Activated B cell treated with CpG ODN at 0.5 μM for 24 hours (primary cell): ENCODE measurements at regions not wholly inside any gene's neighbourhood (a gene's known extent, or its start where the extent isn't known, plus 50 kb on each side); places are given as distances from the start of the nearest gene placed in this dataset.

Source experiments
- ATAC-seq: fragments of 200-7000 bp; cut with Tn5 transposase; one replicate; pipeline ENCODE4 v1.10.0; 2021; ENCODE audit warnings: low read depth, mild to moderate bottlenecking, moderate library complexity
- CTCF ChIA-PET: fragments of 350-600 bp; sonication (Branson Sonifier 250); formaldehyde crosslinking; loops from one replicate; lab custom pipeline; 2021; ENCODE audit warnings: antibody characterized with exemption; lab: Charles Lee
- POLR2A ChIA-PET: fragments of 350-600 bp; sonication (Branson Sonifier 250); formaldehyde crosslinking; loops from one replicate; lab custom pipeline; 2021; ENCODE audit warnings: antibody characterized with exemption; lab: Charles Lee
- DNase-seq: peaks from one replicate; pipeline ENCODE4 v3.0.0; 2022
- H3K27ac Mint-ChIP-seq: one replicate; pipeline ENCODE4 v1.8.0; 2020; ENCODE audit warnings: mixed read lengths
- H3K27me3 Mint-ChIP-seq: one replicate; pipeline ENCODE4 v1.8.0; 2021; ENCODE audit warnings: mixed read lengths
- H3K36me3 Mint-ChIP-seq: one replicate; pipeline ENCODE4 v1.8.0; 2021; ENCODE audit warnings: low read depth, mixed read lengths
- H3K4me1 Mint-ChIP-seq: one replicate; pipeline ENCODE4 v1.8.0; 2021; ENCODE audit warnings: mixed read lengths
- H3K4me3 Mint-ChIP-seq: one replicate; pipeline ENCODE4 v1.8.0; 2020; ENCODE audit warnings: mild to moderate bottlenecking, mixed read lengths
- H3K9me3 Mint-ChIP-seq: one replicate; pipeline ENCODE4 v1.8.0; 2020; ENCODE audit warnings: mixed read lengths
- intact Hi-C: fragments of 100-400 bp; cut with micrococcal nuclease; formaldehyde crosslinking; loops from one replicate; pipeline ENCODE4 v1.15.1; 2024
- TF ChIP-seq, protein P1 (sequence below): fragments of 200-600 bp; IDR thresholded peaks from one replicate; pipeline ENCODE4 v1.8.0; 2022; ENCODE audit warnings: antibody characterized with exemption, mild to moderate bottlenecking

- Mint-ChIP-seq H3K4me1 (no peaks in the 10 kb centered on the region), H3K36me3 (no peaks in the 10 kb centered on the region)
- CTCF ChIA-PET = no interaction called here
These were observed 91.4 kb upstream of the SCN10A start for GRCh38 chr3:38907426-38907825.

GRCh38 chr3:38890426-38890825, 74.4 kb upstream of the SCN10A start:
- ChIA-PET CTCF (no interaction called here), POLR2A (no interaction called here)
- H3K9me3 Mint-ChIP-seq = peaks cover 17% of the 10 kb centered on the region
- H3K27me3 Mint-ChIP-seq = peaks cover 4% of the 10 kb centered on the region
- intact Hi-C loops = no loop called here
- H3K4me1 Mint-ChIP-seq = peaks cover 5% of the 10 kb centered on the region
- no peaks in the 10 kb centered on the region for H3K36me3 Mint-ChIP-seq
- H3K27ac Mint-ChIP-seq = no peak overlapping the region
- no peak for DNase-seq
- ATAC-seq = no peak
- H3K4me3 Mint-ChIP-seq = no peak overlapping the region
- TF ChIP-seq, protein P1, sequence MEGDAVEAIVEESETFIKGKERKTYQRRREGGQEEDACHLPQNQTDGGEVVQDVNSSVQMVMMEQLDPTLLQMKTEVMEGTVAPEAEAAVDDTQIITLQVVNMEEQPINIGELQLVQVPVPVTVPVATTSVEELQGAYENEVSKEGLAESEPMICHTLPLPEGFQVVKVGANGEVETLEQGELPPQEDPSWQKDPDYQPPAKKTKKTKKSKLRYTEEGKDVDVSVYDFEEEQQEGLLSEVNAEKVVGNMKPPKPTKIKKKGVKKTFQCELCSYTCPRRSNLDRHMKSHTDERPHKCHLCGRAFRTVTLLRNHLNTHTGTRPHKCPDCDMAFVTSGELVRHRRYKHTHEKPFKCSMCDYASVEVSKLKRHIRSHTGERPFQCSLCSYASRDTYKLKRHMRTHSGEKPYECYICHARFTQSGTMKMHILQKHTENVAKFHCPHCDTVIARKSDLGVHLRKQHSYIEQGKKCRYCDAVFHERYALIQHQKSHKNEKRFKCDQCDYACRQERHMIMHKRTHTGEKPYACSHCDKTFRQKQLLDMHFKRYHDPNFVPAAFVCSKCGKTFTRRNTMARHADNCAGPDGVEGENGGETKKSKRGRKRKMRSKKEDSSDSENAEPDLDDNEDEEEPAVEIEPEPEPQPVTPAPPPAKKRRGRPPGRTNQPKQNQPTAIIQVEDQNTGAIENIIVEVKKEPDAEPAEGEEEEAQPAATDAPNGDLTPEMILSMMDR = no peak

More at GRCh38 chr3:38907426-38907825, 91.4 kb upstream of the SCN10A start:
- Mint-ChIP-seq H3K9me3 (peaks cover under 1% of the 10 kb centered on the region), H3K4me3 (no peak overlapping the region), H3K27me3 (peaks cover 2% of the 10 kb centered on the region), H3K27ac (no peak overlapping the region)
- intact Hi-C loops = no loop called here
- POLR2A ChIA-PET = no interaction called here
- ATAC-seq = no peak
- TF ChIP-seq, protein P1 = no peak
- no peak for DNase-seq

GRCh38 chr3:38878646-38879045, 62.6 kb upstream of the SCN10A start:
- H3K4me1 Mint-ChIP-seq = no peaks in the 10 kb centered on the region
- POLR2A ChIA-PET = no interaction called here
- TF ChIP-seq, protein P1 = no peak
- H3K27ac Mint-ChIP-seq = no peak overlapping the region
- intact Hi-C loops = no loop called here
- H3K36me3 Mint-ChIP-seq = no peaks in the 10 kb centered on the region
- CTCF ChIA-PET = no interaction called here
- H3K9me3 Mint-ChIP-seq = no peaks in the 10 kb centered on the region
- peaks cover 19% of the 10 kb centered on the region for H3K27me3 Mint-ChIP-seq
- no peak for ATAC-seq
- no peak for DNase-seq
- no peak overlapping the region for H3K4me3 Mint-ChIP-seq
